Upper lobe of right lung (tissue), 1 donor: ENCODE measurements at regions not wholly inside any gene's neighbourhood (a gene's known extent, or its start where the extent isn't known, plus 50 kb on each side); places are given as distances from the start of the nearest gene placed in this dataset.

Experiments
- ATAC-seq: fragments of 200-7000 bp; cut with Tn5 transposase; one replicate; pipeline ENCODE4 v1.9.1; 2020; ENCODE audit warnings: mild to moderate bottlenecking, moderate library complexity
- DNase-seq: peaks from one replicate; pipeline ENCODE4 v3.0.0-alpha.2; 2020
- H3K27ac ChIP-seq: fragments of 200-600 bp; one replicate; pipeline ENCODE4 v1.8.0; 2022
- H3K27me3 ChIP-seq: fragments of 200-600 bp; one replicate; pipeline ENCODE4 v1.8.0; 2022; ENCODE audit warnings: mild to moderate bottlenecking
- H3K36me3 ChIP-seq: fragments of 200-600 bp; one replicate; pipeline ENCODE4 v1.8.0; 2022
- H3K4me1 ChIP-seq: fragments of 200-600 bp; one replicate; pipeline ENCODE4 v1.8.0; 2022
- H3K4me3 ChIP-seq: fragments of 200-600 bp; one replicate; pipeline ENCODE4 v1.8.0; 2022; ENCODE audit warnings: mild to moderate bottlenecking
- H3K9me3 ChIP-seq: fragments of 200-600 bp; one replicate; pipeline ENCODE4 v1.8.0; 2022
- CTCF ChIP-seq: fragments of 200-600 bp; IDR thresholded peaks from one replicate; pipeline ENCODE4 v1.8.0; 2022; ENCODE audit warnings: antibody characterized with exemption
- intact Hi-C: fragments of 100-400 bp; cut with DNase I; formaldehyde crosslinking; loops from one replicate; pipeline ENCODE4 v1.11.0; 2022
- donor health status: DM: no; HTN: yes; CAD: no; lungs with severe emphysema.

GRCh38 chr12:91767237-91767636 lies 378.4 kb downstream of the BTG1 start:
- H3K27me3 ChIP-seq, result no peaks in the 10 kb centered on the region
- no peaks in the 10 kb centered on the region for H3K9me3 ChIP-seq
- intact Hi-C loops, result no loop called here
- DNase-seq (no peak), ATAC-seq (no peak)
- H3K4me3 ChIP-seq, result no peak overlapping the region
- H3K4me1 ChIP-seq, result no peaks in the 10 kb centered on the region
- no peak overlapping the region for H3K27ac ChIP-seq
- H3K36me3 ChIP-seq, result no peaks in the 10 kb centered on the region
- no peak for TF ChIP-seq CTCF

- no peak overlapping the region for H3K27ac ChIP-seq
- ATAC-seq (no peak), DNase-seq (no peak)
- intact Hi-C loops, result no loop called here
- no peaks in the 10 kb centered on the region for H3K9me3 ChIP-seq
- no peaks in the 10 kb centered on the region for H3K36me3 ChIP-seq
- no peaks in the 10 kb centered on the region for H3K4me1 ChIP-seq
- H3K4me3 ChIP-seq, result no peak overlapping the region
- no peak for TF ChIP-seq CTCF
- no peaks in the 10 kb centered on the region for H3K27me3 ChIP-seq
Measured at GRCh38 chr12:91766454-91766853, 379.2 kb downstream of the BTG1 start.

- no peak overlapping the region for H3K27ac ChIP-seq
- H3K4me1 ChIP-seq, result no peaks in the 10 kb centered on the region
- no peaks in the 10 kb centered on the region for H3K9me3 ChIP-seq
- no peak for DNase-seq
- intact Hi-C loops, result no loop called here
- no peaks in the 10 kb centered on the region for H3K27me3 ChIP-seq
- no peaks in the 10 kb centered on the region for H3K36me3 ChIP-seq
- no peak for TF ChIP-seq CTCF
- H3K4me3 ChIP-seq, result no peak overlapping the region
- ATAC-seq, result no peak
Measured at GRCh38 chr12:91763654-91764370, 381.8 kb downstream of the BTG1 start.

GRCh38 chr12:91753649-91754048 lies 392.0 kb downstream of the BTG1 start:
- ATAC-seq, result no peak
- no peak for TF ChIP-seq CTCF

GRCh38 chr12:91746976-91747375 lies 398.7 kb downstream of the BTG1 start:
- TF ChIP-seq CTCF, result no peak
- Histone ChIP-seq H3K4me3 (no peak overlapping the region), H3K4me1 (no peaks in the 10 kb centered on the region), H3K27ac (no peak overlapping the region), H3K27me3 (no peaks in the 10 kb centered on the region), H3K36me3 (no peaks in the 10 kb centered on the region), H3K9me3 (no peaks in the 10 kb centered on the region)
- intact Hi-C loops, result no loop called here
- ATAC-seq, result no peak
- DNase-seq, result no peak

More at GRCh38 chr12:91753649-91754048, 392.0 kb downstream of the BTG1 start:
- H3K27ac ChIP-seq, result no peak overlapping the region
- intact Hi-C loops, result no loop called here
- no peak overlapping the region for H3K4me3 ChIP-seq
- H3K27me3 ChIP-seq, result no peaks in the 10 kb centered on the region
- H3K36me3 ChIP-seq, result no peaks in the 10 kb centered on the region
- peaks cover 8% of the 10 kb centered on the region for H3K9me3 ChIP-seq
- H3K4me1 ChIP-seq, result no peaks in the 10 kb centered on the region
- no peak for DNase-seq

GRCh38 chr12:91744597-91744996 lies 401.0 kb downstream of the BTG1 start:
- H3K4me1 ChIP-seq, result no peaks in the 10 kb centered on the region
- DNase-seq (no peak), ATAC-seq (no peak)
- intact Hi-C loops, result no loop called here
- no peaks in the 10 kb centered on the region for H3K9me3 ChIP-seq
- H3K4me3 ChIP-seq, result no peak overlapping the region
- no peaks in the 10 kb centered on the region for H3K27me3 ChIP-seq
- H3K36me3 ChIP-seq, result no peaks in the 10 kb centered on the region
- no peak for TF ChIP-seq CTCF
- no peak overlapping the region for H3K27ac ChIP-seq
